HFFc6 (cell line): ENCODE measurements at regions not wholly inside any gene's neighbourhood (a gene's known extent, or its start where the extent isn't known, plus 50 kb on each side); places are given as distances from the start of the nearest gene placed in this dataset.

Source experiments
- DNase-seq: peaks from one replicate; pipeline ENCODE4 v3.0.0-alpha.2; 2018
- H3K27ac Mint-ChIP-seq: 2 replicates; pipeline ENCODE4 v1.8.0; 2020; ENCODE audit warnings: mild to moderate bottlenecking, mixed read lengths
- H3K27me3 Mint-ChIP-seq: 2 replicates; pipeline ENCODE4 v1.8.0; 2021; ENCODE audit warnings: mild to moderate bottlenecking, moderate library complexity, mixed read lengths; ENCODE audit not compliant: insufficient read depth
- H3K36me3 Mint-ChIP-seq: 2 replicates; pipeline ENCODE4 v1.8.0; 2021; ENCODE audit warnings: low read depth, mixed read lengths
- H3K4me1 Mint-ChIP-seq: 2 replicates; pipeline ENCODE4 v1.8.0; 2020; ENCODE audit warnings: low read depth, mixed read lengths
- H3K4me3 Mint-ChIP-seq: 2 replicates; pipeline ENCODE4 v1.8.0; 2020; ENCODE audit warnings: mild to moderate bottlenecking, moderate library complexity, mixed read lengths
- H3K9me3 Mint-ChIP-seq: 2 replicates; pipeline ENCODE4 v1.8.0; 2020; ENCODE audit warnings: mild to moderate bottlenecking, mixed read lengths
- CTCF ChIP-seq: fragments of 200-600 bp; sonication (generic); IDR thresholded peaks from 2 replicates; pipeline ENCODE4 v1.5.0; 2021; ENCODE audit warnings: antibody characterized with exemption, mild to moderate bottlenecking

- Mint-ChIP-seq H3K27ac (no peak overlapping the region), H3K36me3 (no peaks in the 10 kb centered on the region), H3K4me1 (no peaks in the 10 kb centered on the region), H3K9me3 (peaks cover 32% of the 10 kb centered on the region), H3K27me3 (no peaks in the 10 kb centered on the region), H3K4me3 (no peak overlapping the region)
- TF ChIP-seq CTCF = no peak
- no peak for DNase-seq
Measured at GRCh38 chr9:25255216-25255615, 423.0 kb downstream of the TUSC1 start.

- H3K4me3 Mint-ChIP-seq = no peak overlapping the region
- H3K27me3 Mint-ChIP-seq = no peaks in the 10 kb centered on the region
- no peak overlapping the region for H3K27ac Mint-ChIP-seq
- no peaks in the 10 kb centered on the region for H3K4me1 Mint-ChIP-seq
- no peak for DNase-seq
- no peak for TF ChIP-seq CTCF
- H3K36me3 Mint-ChIP-seq = no peaks in the 10 kb centered on the region
- peaks cover 39% of the 10 kb centered on the region for H3K9me3 Mint-ChIP-seq
Measured at GRCh38 chr9:25254051-25254450, 424.2 kb downstream of the TUSC1 start.

GRCh38 chr9:25241421-25241820 is 436.8 kb downstream of the TUSC1 start:
- Mint-ChIP-seq H3K27ac (no peak overlapping the region), H3K36me3 (peaks cover 4% of the 10 kb centered on the region; the same call in 1 of the 2 replicates), H3K4me1 (no peaks in the 10 kb centered on the region), H3K9me3 (peaks cover 16% of the 10 kb centered on the region), H3K4me3 (no peak overlapping the region), H3K27me3 (0 out of 2 replicates have a peak, but pooled peaks cover 2% of the 10 kb centered on the region)
- DNase-seq = no peak
- no peak for TF ChIP-seq CTCF

GRCh38 chr9:25226901-25227686 is 451.1 kb downstream of the TUSC1 start:
- Mint-ChIP-seq H3K9me3 (peaks cover 32% of the 10 kb centered on the region), H3K27me3 (peaks cover 1% of the 10 kb centered on the region; the same call in 1 of the 2 replicates), H3K27ac (no peak overlapping the region)

GRCh38 chr9:25225938-25226760 is 452.1 kb downstream of the TUSC1 start:
- no peaks in the 10 kb centered on the region for H3K4me1 Mint-ChIP-seq
- H3K27ac Mint-ChIP-seq = no peak overlapping the region
- TF ChIP-seq CTCF = no peak
- peaks cover 1% of the 10 kb centered on the region; the same call in 1 of the 2 replicates for H3K27me3 Mint-ChIP-seq
- no peak overlapping the region for H3K4me3 Mint-ChIP-seq
- peaks cover 31% of the 10 kb centered on the region for H3K9me3 Mint-ChIP-seq
- H3K36me3 Mint-ChIP-seq = no peaks in the 10 kb centered on the region
- no peak for DNase-seq

More at GRCh38 chr9:25226901-25227686, 451.1 kb downstream of the TUSC1 start:
- DNase-seq = no peak
- no peaks in the 10 kb centered on the region for H3K4me1 Mint-ChIP-seq
- TF ChIP-seq CTCF = no peak
- no peaks in the 10 kb centered on the region for H3K36me3 Mint-ChIP-seq
- H3K4me3 Mint-ChIP-seq = no peak overlapping the region
